PC-9 (cell line): ENCODE measurements at regions not wholly inside any gene's neighbourhood (a gene's known extent, or its start where the extent isn't known, plus 50 kb on each side); places are given as distances from the start of the nearest gene placed in this dataset.

Experiments used
- BruUV-seq: library from RNA; stranded (reverse); fragments of 400-500 nt; replicated peaks from 2 replicates; lab custom pipeline; 2021; lab: Mats Ljungman, UMichigan
- CTCF ChIA-PET: fragments of 300-600 bp; sonication (Branson Sonifier 250); formaldehyde crosslinking; loops from one replicate; lab custom pipeline; 2022; ENCODE audit warnings: antibody characterized with exemption; lab: Charles Lee
- POLR2A ChIA-PET: fragments of 300-600 bp; sonication (Branson Sonifier 250); formaldehyde crosslinking; loops from one replicate; lab custom pipeline; 2022; ENCODE audit warnings: antibody characterized with exemption; ENCODE audit not compliant: unreplicated experiment; lab: Charles Lee
- DNase-seq, 2 experiments: peaks; one replicate each; pipeline versions ENCODE4 v3.0.0 to v3.0.0-alpha.2; 2015 to 2022; ENCODE audit warnings: mixed read lengths in 1 of 2
- H2AFZ ChIP-seq: fragments of 200-600 bp; sonication (generic); 2 replicates; pipeline ENCODE4 v1.8.1; 2017; ENCODE audit warnings: antibody characterized with exemption
- H3F3A ChIP-seq: fragments of 200-600 bp; sonication (generic); 2 replicates; pipeline ENCODE4 v1.8.1; 2017; ENCODE audit warnings: antibody characterized with exemption, mild to moderate bottlenecking, low read depth; ENCODE audit not compliant: insufficient read depth
- H3K27ac ChIP-seq: fragments of 200-600 bp; sonication (generic); 2 replicates; pipeline ENCODE4 v1.6.1; 2016; ENCODE audit warnings: mixed run types
- H3K27me3 ChIP-seq: fragments of 200-600 bp; sonication (generic); 2 replicates; pipeline ENCODE4 v1.6.1; 2016; ENCODE audit warnings: low read depth, mixed run types; ENCODE audit not compliant: insufficient read depth
- H3K36me3 ChIP-seq: fragments of 200-600 bp; sonication (generic); 2 replicates; pipeline ENCODE4 v1.6.1; 2016; ENCODE audit warnings: low read depth, mixed run types
- H3K4me1 ChIP-seq: fragments of 200-600 bp; sonication (generic); replicated peaks from 2 replicates; pipeline ENCODE4 v1.6.1; 2016; ENCODE audit warnings: mixed run types; ENCODE audit not compliant: insufficient read depth
- H3K4me2 ChIP-seq: fragments of 200-600 bp; sonication (generic); 2 replicates; pipeline ENCODE4 v1.6.1; 2017; ENCODE audit warnings: mixed run types
- H3K4me3 ChIP-seq: fragments of 200-600 bp; sonication (generic); 2 replicates; pipeline ENCODE4 v1.6.1; 2016; ENCODE audit warnings: mixed run types
- H3K79me2 ChIP-seq: fragments of 200-600 bp; sonication (generic); 2 replicates; pipeline ENCODE4 v1.6.1; 2017; ENCODE audit warnings: low read depth, mixed run types
- H3K9me2 ChIP-seq: fragments of 200-600 bp; sonication (generic); 2 replicates; pipeline ENCODE4 v1.8.1; 2017; ENCODE audit warnings: mild to moderate bottlenecking; ENCODE audit not compliant: insufficient read depth
- H3K9me3 ChIP-seq: fragments of 200-600 bp; sonication (generic); 2 replicates; pipeline ENCODE4 v1.8.1; 2016; ENCODE audit warnings: low read depth; ENCODE audit not compliant: insufficient read depth
- H4K20me1 ChIP-seq: fragments of 200-600 bp; sonication (generic); 2 replicates; pipeline ENCODE4 v1.8.1; 2017; ENCODE audit not compliant: insufficient read depth
- EZH2 ChIP-seq: fragments of 200-600 bp; sonication (generic); IDR thresholded peaks from 2 replicates; pipeline ENCODE4 v1.8.0; 2017; ENCODE audit warnings: antibody characterized with exemption, low read depth
- intact Hi-C: fragments of 100-400 bp; cut with micrococcal nuclease; formaldehyde crosslinking; loops from one replicate; pipeline ENCODE4 v1.10.0; 2022; ENCODE audit not compliant: unreplicated experiment
- TF ChIP-seq, protein P1 (sequence below): fragments of 200-600 bp; sonication (generic); conservative IDR thresholded peaks from 2 replicates; pipeline ENCODE4 v1.6.1; 2017; ENCODE audit warnings: mixed run types, antibody characterized with exemption, mild to moderate bottlenecking, moderate library complexity

DNA sequence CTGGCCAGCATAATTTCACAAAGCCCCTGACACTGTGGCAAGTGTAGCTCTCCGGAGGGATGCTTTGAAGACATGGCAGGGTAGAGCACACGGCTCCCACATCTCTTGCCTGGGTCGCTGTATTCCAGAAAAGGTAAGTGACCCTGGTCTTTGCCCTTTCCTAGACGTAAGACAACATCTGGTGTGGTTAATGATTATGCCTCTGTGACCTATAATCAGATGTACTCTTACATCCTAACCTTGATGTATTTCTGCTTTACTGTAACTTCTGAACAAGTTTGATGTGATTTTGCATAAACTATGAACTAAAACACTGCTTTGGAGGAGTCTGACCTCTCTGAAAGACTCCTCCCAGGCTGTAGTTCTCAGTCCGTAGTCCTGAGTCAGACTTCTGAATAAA is 59.1 kb upstream of the ACSL1 start:
- Histone ChIP-seq H3K27me3 (no peaks in the 10 kb centered on the region), H3K36me3 (no peaks in the 10 kb centered on the region), H2AFZ (no peak overlapping the region), H3K9me3 (no peaks in the 10 kb centered on the region), H4K20me1 (no peaks in the 10 kb centered on the region), H3K27ac (no peak overlapping the region), H3K79me2 (no peaks in the 10 kb centered on the region), H3K4me2 (no peak overlapping the region), H3K4me3 (no peak overlapping the region), H3F3A (no peaks in the 10 kb centered on the region), H3K4me1 (no peaks in the 10 kb centered on the region), H3K9me2 (no peaks in the 10 kb centered on the region)
- intact Hi-C loops, result no loop called here
- CTCF ChIA-PET, result no interaction called here
- TF ChIP-seq, protein P1, sequence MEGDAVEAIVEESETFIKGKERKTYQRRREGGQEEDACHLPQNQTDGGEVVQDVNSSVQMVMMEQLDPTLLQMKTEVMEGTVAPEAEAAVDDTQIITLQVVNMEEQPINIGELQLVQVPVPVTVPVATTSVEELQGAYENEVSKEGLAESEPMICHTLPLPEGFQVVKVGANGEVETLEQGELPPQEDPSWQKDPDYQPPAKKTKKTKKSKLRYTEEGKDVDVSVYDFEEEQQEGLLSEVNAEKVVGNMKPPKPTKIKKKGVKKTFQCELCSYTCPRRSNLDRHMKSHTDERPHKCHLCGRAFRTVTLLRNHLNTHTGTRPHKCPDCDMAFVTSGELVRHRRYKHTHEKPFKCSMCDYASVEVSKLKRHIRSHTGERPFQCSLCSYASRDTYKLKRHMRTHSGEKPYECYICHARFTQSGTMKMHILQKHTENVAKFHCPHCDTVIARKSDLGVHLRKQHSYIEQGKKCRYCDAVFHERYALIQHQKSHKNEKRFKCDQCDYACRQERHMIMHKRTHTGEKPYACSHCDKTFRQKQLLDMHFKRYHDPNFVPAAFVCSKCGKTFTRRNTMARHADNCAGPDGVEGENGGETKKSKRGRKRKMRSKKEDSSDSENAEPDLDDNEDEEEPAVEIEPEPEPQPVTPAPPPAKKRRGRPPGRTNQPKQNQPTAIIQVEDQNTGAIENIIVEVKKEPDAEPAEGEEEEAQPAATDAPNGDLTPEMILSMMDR, result no peak
- TF ChIP-seq EZH2, result no peak
- DNase-seq, result no peak
- POLR2A ChIA-PET, result no interaction called here
- no TSS peak for BruUV-seq

DNA sequence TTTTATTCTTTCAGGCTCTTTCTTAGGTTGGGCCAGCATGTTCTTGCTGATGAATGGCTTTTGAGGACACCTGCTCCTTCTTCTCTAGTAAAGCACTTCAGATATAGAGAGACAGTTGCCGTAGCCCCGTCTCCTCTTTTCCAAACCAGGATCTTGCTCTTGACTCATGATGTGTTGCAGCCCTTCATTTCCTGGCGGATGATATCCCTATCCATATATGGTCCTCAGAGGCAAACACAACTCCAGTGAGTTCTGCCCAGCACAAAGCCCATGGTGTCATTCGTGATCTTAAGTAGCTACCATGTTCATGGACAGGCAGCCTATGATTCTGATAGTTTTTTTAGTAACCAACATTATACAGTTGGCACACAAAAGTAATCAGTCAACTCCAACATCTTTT is 59.8 kb upstream of the ACSL1 start:
- Histone ChIP-seq H4K20me1 (no peaks in the 10 kb centered on the region), H3K27me3 (no peaks in the 10 kb centered on the region), H3K9me3 (no peaks in the 10 kb centered on the region), H3K4me1 (no peaks in the 10 kb centered on the region), H2AFZ (no peak overlapping the region), H3K4me2 (no peak overlapping the region), H3K4me3 (no peak overlapping the region), H3K9me2 (no peaks in the 10 kb centered on the region), H3K79me2 (no peaks in the 10 kb centered on the region), H3K36me3 (no peaks in the 10 kb centered on the region), H3F3A (no peaks in the 10 kb centered on the region), H3K27ac (no peak overlapping the region)
- CTCF ChIA-PET, result no interaction called here
- intact Hi-C loops, result no loop called here
- BruUV-seq, result no TSS peak
- POLR2A ChIA-PET, result no interaction called here
- no peak for DNase-seq
- TF ChIP-seq, protein P1, result no peak
- TF ChIP-seq EZH2, result no peak

GRCh38 chr4:184887333-184887732 is 61.6 kb upstream of the ACSL1 start:
- Histone ChIP-seq H2AFZ (no peak overlapping the region), H3K4me3 (no peak overlapping the region), H3F3A (no peaks in the 10 kb centered on the region; the same call in 1 of the 2 replicates), H3K4me1 (no peaks in the 10 kb centered on the region), H3K79me2 (no peaks in the 10 kb centered on the region), H3K27ac (no peak overlapping the region), H3K9me3 (no peaks in the 10 kb centered on the region), H3K36me3 (no peaks in the 10 kb centered on the region), H3K9me2 (no peaks in the 10 kb centered on the region), H3K27me3 (no peaks in the 10 kb centered on the region), H3K4me2 (no peak overlapping the region), H4K20me1 (no peaks in the 10 kb centered on the region)
- intact Hi-C loops, result no loop called here
- DNase-seq, result no peak
- BruUV-seq, result no TSS peak
- no peak for TF ChIP-seq EZH2
- TF ChIP-seq, protein P1, result no peak
- CTCF ChIA-PET, result no interaction called here
- POLR2A ChIA-PET, result no interaction called here
